ENCODE measurements at regions not wholly inside any gene's neighbourhood (a gene's known extent, or its start where the extent isn't known, plus 50 kb on each side); places are given as distances from the start of the nearest gene placed in this dataset.

DNA sequence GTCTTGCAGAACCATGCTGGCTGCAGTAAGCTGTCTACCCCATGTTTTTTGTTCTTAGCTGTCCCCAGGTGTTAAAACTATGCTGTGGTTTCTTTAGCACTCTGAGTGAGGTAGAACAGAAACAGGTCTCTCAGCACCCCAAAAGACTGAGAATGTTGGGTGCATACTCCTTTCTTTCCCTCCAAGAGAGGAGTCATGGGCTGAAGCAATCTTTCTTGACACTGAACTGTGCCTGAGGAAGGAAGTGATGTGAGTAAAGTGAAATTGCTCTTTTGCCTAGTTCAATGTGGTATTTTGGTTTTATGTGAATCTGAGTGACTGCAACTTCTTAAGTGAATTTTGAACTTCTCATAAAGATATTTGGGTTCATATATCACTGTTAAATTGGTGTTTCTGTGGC lies 138.0 kb upstream of the MCHR2 start:
- H3K9me3 ChIP-seq: peaks cover 4% of the 10 kb centered on the region; the same call in 1 of the 2 replicates
- H4K20me1 ChIP-seq: no peaks in the 10 kb centered on the region
- 0 out of 2 replicates have a peak, but pooled peaks cover 3% of the 10 kb centered on the region for H3K4me1 ChIP-seq
- no peak overlapping the region for H3K4me3 ChIP-seq
- no peak overlapping the region for H3K9ac ChIP-seq
- no peak overlapping the region for H3K4me2 ChIP-seq
- H3K36me3 ChIP-seq: no peaks in the 10 kb centered on the region
- H3K27ac ChIP-seq: no peak overlapping the region
- no peaks in the 10 kb centered on the region; the same call in 1 of the 2 replicates for H3K27me3 ChIP-seq
- no peak for TF ChIP-seq Cebpa-rat (IDR thresholded peaks at IDR 0.05)

DNA sequence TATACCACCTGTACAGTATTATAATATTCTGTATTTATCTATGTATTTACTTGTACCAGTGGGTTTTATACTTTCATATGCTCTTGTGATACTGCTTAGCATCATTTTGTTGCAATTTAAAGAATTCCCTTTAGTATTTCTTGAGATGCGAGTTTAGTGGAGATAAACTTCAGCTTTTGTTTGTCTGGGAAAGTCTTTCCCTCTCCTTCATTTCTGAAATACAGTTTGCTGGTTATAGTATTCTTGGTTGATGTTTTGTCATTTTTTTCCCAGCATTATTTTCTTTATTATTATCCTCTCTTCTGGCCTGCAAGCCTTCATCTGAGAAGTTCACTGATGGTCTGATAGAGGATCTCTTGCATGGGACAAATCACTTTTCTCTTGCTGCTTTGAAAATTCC lies 136.6 kb upstream of the MCHR2 start:
- no peak overlapping the region for H3K4me2 ChIP-seq
- H3K27ac ChIP-seq: no peak overlapping the region
- no peak for TF ChIP-seq Cebpa-rat (IDR thresholded peaks at IDR 0.05)
- H3K4me3 ChIP-seq: no peak overlapping the region
- no peaks in the 10 kb centered on the region for H3K36me3 ChIP-seq
- peaks cover 4% of the 10 kb centered on the region; the same call in 1 of the 2 replicates for H3K9me3 ChIP-seq
- no peaks in the 10 kb centered on the region for H4K20me1 ChIP-seq
- H3K27me3 ChIP-seq: no peaks in the 10 kb centered on the region; the same call in 1 of the 2 replicates
- H3K9ac ChIP-seq: no peak overlapping the region
- 0 out of 2 replicates have a peak, but pooled peaks cover 3% of the 10 kb centered on the region for H3K4me1 ChIP-seq

DNA sequence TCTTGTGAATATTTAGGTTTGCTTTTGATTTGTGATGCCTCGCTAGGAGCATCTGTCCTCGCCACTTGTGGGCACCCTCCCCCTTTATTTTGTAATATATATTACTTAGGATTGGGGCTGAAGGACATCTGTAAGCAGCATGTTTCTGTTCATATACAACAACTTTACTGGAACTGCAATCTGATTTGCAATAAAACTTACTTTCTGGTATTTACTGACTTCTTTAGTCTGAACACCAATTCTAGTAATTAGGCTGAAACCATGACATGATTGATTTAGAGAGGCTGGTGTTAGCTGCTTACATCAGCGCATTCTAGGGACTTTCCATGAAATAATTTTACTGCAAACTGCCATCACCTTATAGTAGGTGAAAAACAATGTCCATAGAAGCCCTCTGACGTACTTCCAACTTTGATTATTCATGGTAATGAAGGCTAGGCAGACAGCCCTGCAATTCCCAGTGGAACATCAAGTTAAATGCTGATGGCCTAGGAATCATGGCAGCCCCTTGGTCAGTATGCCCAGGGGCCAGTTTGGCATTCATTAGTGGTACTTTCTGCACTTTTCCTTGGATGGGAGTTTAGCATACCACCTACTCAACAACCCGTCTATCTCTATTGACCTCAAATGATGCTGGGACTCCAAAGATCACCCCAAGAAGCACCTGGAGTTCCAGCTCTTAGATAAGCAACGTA lies 132.9 kb upstream of the MCHR2 start:
- H3K9me3 ChIP-seq: peaks cover 4% of the 10 kb centered on the region; the same call in 1 of the 2 replicates
- no peak overlapping the region for H3K9ac ChIP-seq
- H3K4me2 ChIP-seq: no peak overlapping the region
- no peak for TF ChIP-seq Cebpa-rat (IDR thresholded peaks at IDR 0.05)
- no peaks in the 10 kb centered on the region for H4K20me1 ChIP-seq
- H3K27ac ChIP-seq: no peak overlapping the region
- H3K4me3 ChIP-seq: no peak overlapping the region
- no peaks in the 10 kb centered on the region for H3K36me3 ChIP-seq
- H3K4me1 ChIP-seq: no peaks in the 10 kb centered on the region
- no peaks in the 10 kb centered on the region; the same call in 1 of the 2 replicates for H3K27me3 ChIP-seq

DNA sequence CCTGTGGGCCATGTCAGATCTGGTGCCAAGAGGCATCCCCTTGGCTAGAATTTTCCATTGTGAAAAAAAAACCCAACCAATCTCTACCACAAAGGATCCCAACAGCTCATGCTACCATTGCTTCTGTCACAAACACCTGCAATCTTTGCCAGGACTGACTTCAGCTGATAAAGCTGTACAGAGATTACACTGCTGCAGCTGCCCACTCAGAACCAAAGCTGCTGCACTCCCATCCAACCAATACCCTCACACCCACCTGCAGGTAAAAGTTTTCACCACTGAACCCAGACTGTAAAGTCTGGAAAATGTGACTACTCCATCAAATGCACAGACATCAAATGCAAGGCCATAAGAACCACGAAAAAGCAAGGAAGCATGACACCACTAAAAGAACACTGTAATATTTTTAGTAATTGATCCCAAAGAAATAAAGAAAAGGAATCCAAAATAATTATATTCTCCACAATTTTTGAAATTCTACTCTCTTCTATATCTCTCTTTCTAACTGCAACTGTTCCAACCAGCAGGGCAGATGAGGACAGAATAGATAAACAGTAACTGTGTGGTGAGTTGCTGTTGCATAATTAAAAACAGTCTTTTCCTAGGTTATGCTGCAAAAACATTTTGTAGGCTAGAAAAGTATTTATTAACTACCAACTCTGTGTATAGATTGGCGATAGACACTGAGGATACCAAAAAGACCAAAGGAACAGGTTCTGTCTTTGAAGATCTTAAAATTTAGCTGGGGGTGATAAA lies 128.0 kb upstream of the MCHR2 start:
- no peak for TF ChIP-seq Cebpa-rat (IDR thresholded peaks at IDR 0.05)
- H3K36me3 ChIP-seq: no peaks in the 10 kb centered on the region

DNA sequence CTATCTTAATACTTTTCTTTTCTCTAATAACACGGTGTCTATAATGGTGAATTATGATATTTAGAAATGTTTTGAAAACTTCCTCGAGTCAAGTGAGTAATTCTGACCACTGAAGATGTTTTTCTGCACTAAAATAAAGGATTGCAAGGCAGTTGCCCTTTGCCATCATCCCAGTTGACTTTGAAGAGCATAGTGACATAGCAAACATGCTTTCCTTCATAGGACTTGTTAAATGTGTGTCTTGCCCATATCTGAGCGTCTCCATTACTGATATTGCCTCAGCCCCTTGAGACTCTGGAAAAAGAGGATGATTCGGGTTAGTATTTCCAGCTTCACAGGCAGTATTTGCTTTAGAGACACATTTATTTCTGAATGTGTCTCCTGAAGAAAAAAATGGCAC lies 125.2 kb upstream of the MCHR2 start:
- no peak overlapping the region for H3K27ac ChIP-seq
- H3K9me3 ChIP-seq: no peaks in the 10 kb centered on the region
- no peaks in the 10 kb centered on the region for H3K4me1 ChIP-seq
- no peak overlapping the region for H3K4me2 ChIP-seq
- no peaks in the 10 kb centered on the region for H4K20me1 ChIP-seq
- no peak overlapping the region for H3K4me3 ChIP-seq
- no peak for TF ChIP-seq Cebpa-rat (IDR thresholded peaks at IDR 0.05)
- H3K36me3 ChIP-seq: no peaks in the 10 kb centered on the region
- H3K9ac ChIP-seq: no peak overlapping the region
- no peaks in the 10 kb centered on the region for H3K27me3 ChIP-seq

More for the DNA sequence above, 128.0 kb upstream of the MCHR2 start:
- Histone ChIP-seq H3K27ac (no peak overlapping the region), H3K27me3 (no peaks in the 10 kb centered on the region), H3K9ac (no peak overlapping the region), H3K4me2 (no peak overlapping the region), H3K9me3 (no peaks in the 10 kb centered on the region), H3K4me3 (no peak overlapping the region), H3K4me1 (no peaks in the 10 kb centered on the region), H4K20me1 (no peaks in the 10 kb centered on the region)

DNA sequence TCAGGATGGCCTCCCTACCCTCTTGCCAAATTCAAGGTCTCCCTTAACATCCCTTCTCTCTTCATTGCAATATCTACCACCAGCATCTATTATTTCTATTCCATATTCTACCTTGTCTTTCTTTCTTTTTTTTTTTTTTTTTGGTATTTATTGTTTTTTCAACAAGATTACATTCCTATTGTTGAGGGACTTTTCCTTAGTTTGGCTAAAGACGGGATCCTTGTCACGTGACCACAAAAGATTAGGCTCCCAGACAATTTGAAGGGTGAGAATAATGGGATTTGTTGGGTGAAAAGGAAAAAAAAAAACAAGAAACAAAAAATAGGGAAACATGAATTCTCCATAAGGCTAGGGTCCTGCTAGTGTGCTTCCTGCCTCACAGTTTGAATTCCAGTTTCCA lies 124.3 kb upstream of the MCHR2 start:
- no peak for TF ChIP-seq Cebpa-rat (IDR thresholded peaks at IDR 0.05)
- no peak overlapping the region for H3K4me3 ChIP-seq

DNA sequence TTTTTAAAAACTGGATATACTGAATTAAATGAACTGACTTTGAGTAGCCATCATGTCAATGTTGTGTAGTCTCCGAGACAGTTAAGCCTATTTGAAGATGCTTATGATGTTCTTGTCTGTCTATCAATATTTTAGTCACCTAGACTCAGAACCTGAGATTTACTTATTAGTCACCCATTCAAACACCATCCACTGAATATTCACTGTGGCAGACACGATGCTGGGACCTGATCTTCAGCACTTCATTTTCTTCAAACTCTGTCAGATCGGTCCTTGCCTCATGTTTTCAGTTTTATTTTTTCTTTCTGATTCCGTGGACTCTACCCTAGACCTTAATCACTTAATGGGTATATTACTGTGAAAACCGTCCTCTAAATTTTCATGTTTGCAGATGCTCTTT lies 123.7 kb upstream of the MCHR2 start:
- Histone ChIP-seq H3K9ac (no peak overlapping the region), H3K27me3 (no peaks in the 10 kb centered on the region), H4K20me1 (no peaks in the 10 kb centered on the region), H3K4me3 (no peak overlapping the region), H3K9me3 (no peaks in the 10 kb centered on the region), H3K4me2 (no peak overlapping the region), H3K4me1 (no peaks in the 10 kb centered on the region), H3K27ac (no peak overlapping the region), H3K36me3 (no peaks in the 10 kb centered on the region)
- no peak for TF ChIP-seq Cebpa-rat (IDR thresholded peaks at IDR 0.05)

More for the DNA sequence above, 124.3 kb upstream of the MCHR2 start:
- Histone ChIP-seq H3K4me2 (no peak overlapping the region), H3K9me3 (no peaks in the 10 kb centered on the region), H3K4me1 (no peaks in the 10 kb centered on the region), H3K9ac (no peak overlapping the region), H3K36me3 (no peaks in the 10 kb centered on the region), H4K20me1 (no peaks in the 10 kb centered on the region), H3K27ac (no peak overlapping the region), H3K27me3 (no peaks in the 10 kb centered on the region)

DNA sequence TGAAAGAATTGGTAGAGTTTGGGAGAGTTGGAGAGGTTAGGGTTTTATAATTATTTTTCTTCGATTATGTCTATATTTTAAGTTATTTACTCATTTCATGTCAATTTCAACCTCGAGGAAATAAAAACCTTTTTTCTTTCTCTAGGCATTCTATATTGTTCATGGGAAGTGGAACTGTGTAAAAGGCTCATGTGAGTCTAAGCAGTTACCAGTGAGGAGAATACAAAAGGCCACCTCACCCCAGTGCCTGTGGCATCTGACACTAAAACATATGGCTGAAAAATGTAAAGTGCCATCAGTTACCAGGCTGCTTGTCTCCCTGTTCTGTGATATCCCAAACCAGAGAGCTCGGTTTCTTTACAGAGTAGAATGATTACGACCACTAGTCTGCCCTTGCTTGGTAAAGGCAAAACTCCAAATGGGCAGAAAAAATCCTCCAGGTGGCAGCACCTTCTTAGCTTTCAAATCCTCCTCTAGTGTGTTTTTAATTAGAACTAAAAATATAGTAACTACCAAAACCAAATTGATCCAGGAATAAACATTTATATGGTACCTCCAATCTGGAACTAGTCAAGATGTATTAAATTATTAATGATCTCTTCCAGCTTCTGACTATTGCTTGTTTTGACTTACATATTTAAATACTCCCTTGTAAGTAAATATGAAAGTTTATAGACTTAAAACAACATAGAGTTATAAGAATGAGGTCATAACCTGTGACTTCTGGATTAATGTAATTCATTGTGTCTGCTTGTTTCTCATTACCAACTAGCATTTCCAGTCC lies 122.6 kb upstream of the MCHR2 start:
- Histone ChIP-seq H3K27ac (no peak overlapping the region), H3K27me3 (no peaks in the 10 kb centered on the region), H3K36me3 (no peaks in the 10 kb centered on the region), H3K4me1 (no peaks in the 10 kb centered on the region), H3K9ac (no peak overlapping the region), H3K9me3 (no peaks in the 10 kb centered on the region), H3K4me2 (no peak overlapping the region), H3K4me3 (no peak overlapping the region), H4K20me1 (no peaks in the 10 kb centered on the region)
- TF ChIP-seq Cebpa-rat (IDR thresholded peaks at IDR 0.05): no peak

DNA sequence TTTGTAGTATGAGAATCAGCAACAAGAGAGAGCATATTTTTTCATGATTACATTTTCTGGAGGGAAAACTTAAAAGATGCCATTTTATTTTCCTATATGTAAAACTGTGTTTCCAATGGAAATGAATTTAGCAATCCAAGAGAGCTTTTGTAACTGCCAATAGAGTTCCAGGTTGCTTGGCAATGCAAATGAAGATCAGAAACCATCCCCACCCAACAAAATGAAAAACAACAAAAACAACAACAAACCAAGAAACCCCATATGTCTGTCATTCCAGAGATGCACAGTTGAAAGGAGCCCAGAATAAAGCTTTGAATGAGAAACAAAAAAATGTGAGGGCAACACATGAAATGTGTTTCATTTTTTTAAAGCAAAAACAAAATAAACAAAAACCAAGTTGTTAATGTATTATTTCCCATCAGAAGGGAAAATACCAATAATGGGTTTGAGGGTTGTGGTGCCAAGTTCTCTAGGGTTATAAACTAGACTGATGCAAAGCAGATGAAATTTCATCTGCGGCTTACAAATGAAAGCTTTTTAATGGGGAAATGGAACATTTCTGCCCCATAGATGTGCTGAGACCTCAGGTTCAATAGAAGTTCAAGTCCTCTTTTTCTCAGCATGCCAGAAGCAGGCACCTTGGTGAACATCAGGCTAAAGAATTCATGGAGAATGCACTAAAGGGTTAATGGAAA lies 121.5 kb upstream of the MCHR2 start:
- H4K20me1 ChIP-seq: no peaks in the 10 kb centered on the region
- no peak overlapping the region for H3K4me2 ChIP-seq
- no peak overlapping the region for H3K9ac ChIP-seq
- H3K4me3 ChIP-seq: no peak overlapping the region
- H3K9me3 ChIP-seq: no peaks in the 10 kb centered on the region
- no peaks in the 10 kb centered on the region for H3K27me3 ChIP-seq
- no peaks in the 10 kb centered on the region for H3K4me1 ChIP-seq
- H3K36me3 ChIP-seq: no peaks in the 10 kb centered on the region
- no peak overlapping the region for H3K27ac ChIP-seq
- no peak for TF ChIP-seq Cebpa-rat (IDR thresholded peaks at IDR 0.05)
